Astrocyte (in vitro differentiated cells and primary cell): ENCODE measurements at regions not wholly inside any gene's neighbourhood (a gene's known extent, or its start where the extent isn't known, plus 50 kb on each side); places are given as distances from the start of the nearest gene placed in this dataset.

Experiments
- DNase-seq: peaks from one replicate; pipeline ENCODE4 v3.0.0-alpha.2; 2010; ENCODE audit warnings: low read depth
- FAIRE-seq: peaks from 2 replicates; lab custom pipeline; 2011; peaks lifted over from hg19 to GRCh38; lab: Jason Lieb, UNC
- H2AFZ ChIP-seq: 2 replicates; pipeline ENCODE4 v1.6.0; 2012; ENCODE audit warnings: low read depth, low read length, inconsistent platforms
- H3K27ac ChIP-seq: 2 replicates; pipeline ENCODE4 v1.5.1; 2011; ENCODE audit warnings: low read depth, low read length, inconsistent platforms
- H3K27me3 ChIP-seq: 2 replicates; pipeline ENCODE4 v1.6.0; 2011; ENCODE audit warnings: low read length, inconsistent platforms; ENCODE audit not compliant: insufficient read depth
- H3K36me3 ChIP-seq: 2 replicates; pipeline ENCODE4 v1.5.1; 2011; ENCODE audit warnings: low read length, inconsistent platforms; ENCODE audit not compliant: insufficient read depth
- H3K4me1 ChIP-seq: 2 replicates; pipeline ENCODE4 v1.5.1; 2011; ENCODE audit warnings: low read length, inconsistent platforms; ENCODE audit not compliant: insufficient read depth
- H3K4me2 ChIP-seq: 2 replicates; pipeline ENCODE4 v1.6.0; 2012; ENCODE audit warnings: low read length, inconsistent platforms
- H3K4me3 ChIP-seq: 2 replicates; pipeline ENCODE4 v1.5.1; 2011; ENCODE audit warnings: low read depth, mild to moderate bottlenecking, low read length, inconsistent platforms; ENCODE audit not compliant: insufficient read depth
- H3K79me2 ChIP-seq: 2 replicates; pipeline ENCODE4 v1.6.0; 2012; ENCODE audit warnings: mild to moderate bottlenecking, low read length, inconsistent platforms; ENCODE audit not compliant: insufficient read depth
- H3K9ac ChIP-seq: 2 replicates; pipeline ENCODE4 v1.6.0; 2012; ENCODE audit warnings: mild to moderate bottlenecking, low read length, inconsistent platforms
- H3K9me3 ChIP-seq: 2 replicates; pipeline ENCODE4 v1.5.1; 2012; ENCODE audit warnings: low read depth, mild to moderate bottlenecking, low read length, inconsistent platforms; ENCODE audit not compliant: insufficient read depth
- H4K20me1 ChIP-seq: 2 replicates; pipeline ENCODE4 v1.6.0; 2012; ENCODE audit warnings: low read length, inconsistent platforms; ENCODE audit not compliant: insufficient read depth
- H3K27ac Mint-ChIP-seq: one replicate; pipeline ENCODE4 v1.8.0; 2021; ENCODE audit warnings: mild to moderate bottlenecking, mixed read lengths; ENCODE audit not compliant: unreplicated experiment
- H3K27me3 Mint-ChIP-seq: one replicate; pipeline ENCODE4 v1.8.0; 2021; ENCODE audit warnings: low read depth, mixed read lengths; ENCODE audit not compliant: unreplicated experiment
- H3K36me3 Mint-ChIP-seq: one replicate; pipeline ENCODE4 v1.8.0; 2021; ENCODE audit warnings: low read depth, mixed read lengths; ENCODE audit not compliant: unreplicated experiment
- H3K4me1 Mint-ChIP-seq: one replicate; pipeline ENCODE4 v1.8.0; 2021; ENCODE audit warnings: low read depth, mixed read lengths; ENCODE audit not compliant: unreplicated experiment
- H3K4me3 Mint-ChIP-seq: one replicate; pipeline ENCODE4 v1.8.0; 2021; ENCODE audit warnings: mild to moderate bottlenecking, moderate library complexity, mixed read lengths; ENCODE audit not compliant: unreplicated experiment
- H3K9me3 Mint-ChIP-seq: one replicate; pipeline ENCODE4 v1.8.0; 2021; ENCODE audit warnings: mild to moderate bottlenecking, mixed read lengths; ENCODE audit not compliant: unreplicated experiment
- CTCF ChIP-seq: IDR thresholded peaks from 2 replicates; pipeline ENCODE4 v1.5.1; 2011; ENCODE audit warnings: low read depth, mild to moderate bottlenecking, inconsistent platforms, low read length, moderate library complexity; ENCODE audit not compliant: insufficient read depth
- EZH2 ChIP-seq: IDR thresholded peaks from 2 replicates; pipeline ENCODE4 v1.6.1; 2012; ENCODE audit warnings: mild to moderate bottlenecking, low read length, inconsistent platforms; ENCODE audit not compliant: insufficient read depth

GRCh38 chr1:38680801-38681510 lies 178.6 kb downstream of the RRAGC start:
- H3K4me1 Mint-ChIP-seq: no peaks in the 10 kb centered on the region
- Histone ChIP-seq H3K4me1 (no peaks in the 10 kb centered on the region), H3K36me3 (no peaks in the 10 kb centered on the region), H3K27ac (no peak overlapping the region), H3K79me2 (no peaks in the 10 kb centered on the region), H3K4me2 (no peak overlapping the region), H3K9me3 (no peaks in the 10 kb centered on the region), H3K9ac (no peak overlapping the region), H3K27me3 (no peaks in the 10 kb centered on the region), H3K4me3 (no peak overlapping the region), H4K20me1 (no peaks in the 10 kb centered on the region), H2AFZ (no peak overlapping the region)
- DNase-seq (peak; percentile 7), FAIRE-seq (no peak)
- no peak overlapping the region for H3K27ac Mint-ChIP-seq
- H3K36me3 Mint-ChIP-seq: no peaks in the 10 kb centered on the region
- peaks cover 20% of the 10 kb centered on the region for H3K27me3 Mint-ChIP-seq
- H3K9me3 Mint-ChIP-seq: peaks cover 5% of the 10 kb centered on the region
- TF ChIP-seq EZH2: no peak
- TF ChIP-seq CTCF: no peak
- H3K4me3 Mint-ChIP-seq: no peak overlapping the region

GRCh38 chr1:38677756-38678155 lies 181.8 kb downstream of the RRAGC start:
- TF ChIP-seq CTCF (no peak), EZH2 (no peak)

GRCh38 chr1:38677311-38677710 lies 182.3 kb downstream of the RRAGC start:
- Mint-ChIP-seq H3K4me1 (no peaks in the 10 kb centered on the region), H3K27me3 (peaks cover 26% of the 10 kb centered on the region), H3K9me3 (peaks cover 5% of the 10 kb centered on the region), H3K27ac (no peak overlapping the region), H3K36me3 (no peaks in the 10 kb centered on the region), H3K4me3 (no peak overlapping the region)
- no peak overlapping the region for H3K27ac ChIP-seq
- no peaks in the 10 kb centered on the region for H3K4me1 ChIP-seq
- no peak for DNase-seq
- no peaks in the 10 kb centered on the region for H3K79me2 ChIP-seq
- no peak overlapping the region for H3K9ac ChIP-seq
- no peaks in the 10 kb centered on the region for H3K36me3 ChIP-seq
- H2AFZ ChIP-seq: no peak overlapping the region
- no peak overlapping the region for H3K4me2 ChIP-seq
- no peaks in the 10 kb centered on the region for H4K20me1 ChIP-seq
- TF ChIP-seq CTCF (no peak), EZH2 (no peak)
- no peaks in the 10 kb centered on the region for H3K9me3 ChIP-seq
- no peak overlapping the region for H3K4me3 ChIP-seq
- peaks cover 2% of the 10 kb centered on the region for H3K27me3 ChIP-seq
- no peak for FAIRE-seq

More at GRCh38 chr1:38677756-38678155, 181.8 kb downstream of the RRAGC start:
- FAIRE-seq (no peak), DNase-seq (no peak)
- H3K36me3 ChIP-seq: no peaks in the 10 kb centered on the region
- no peak overlapping the region for H3K4me3 ChIP-seq
- H3K27me3 Mint-ChIP-seq: peaks cover 25% of the 10 kb centered on the region
- H3K9me3 ChIP-seq: no peaks in the 10 kb centered on the region
- H3K36me3 Mint-ChIP-seq: no peaks in the 10 kb centered on the region
- no peak overlapping the region for H3K27ac ChIP-seq
- H4K20me1 ChIP-seq: no peaks in the 10 kb centered on the region
- no peaks in the 10 kb centered on the region for H3K4me1 Mint-ChIP-seq
- no peak overlapping the region for H3K4me3 Mint-ChIP-seq
- H3K27me3 ChIP-seq: peaks cover 2% of the 10 kb centered on the region
- no peaks in the 10 kb centered on the region for H3K79me2 ChIP-seq
- H3K9ac ChIP-seq: no peak overlapping the region
- H3K4me2 ChIP-seq: no peak overlapping the region
- no peaks in the 10 kb centered on the region for H3K4me1 ChIP-seq
- H3K9me3 Mint-ChIP-seq: peaks cover 5% of the 10 kb centered on the region
- H3K27ac Mint-ChIP-seq: no peak overlapping the region
- no peak overlapping the region for H2AFZ ChIP-seq
